ENCODE measurements at regions not wholly inside any gene's neighbourhood (a gene's known extent, or its start where the extent isn't known, plus 50 kb on each side); places are given as distances from the start of the nearest gene placed in this dataset.
A peak's percentile ranks its signal among the peaks of the same experiment; 100 is the strongest.

DNA sequence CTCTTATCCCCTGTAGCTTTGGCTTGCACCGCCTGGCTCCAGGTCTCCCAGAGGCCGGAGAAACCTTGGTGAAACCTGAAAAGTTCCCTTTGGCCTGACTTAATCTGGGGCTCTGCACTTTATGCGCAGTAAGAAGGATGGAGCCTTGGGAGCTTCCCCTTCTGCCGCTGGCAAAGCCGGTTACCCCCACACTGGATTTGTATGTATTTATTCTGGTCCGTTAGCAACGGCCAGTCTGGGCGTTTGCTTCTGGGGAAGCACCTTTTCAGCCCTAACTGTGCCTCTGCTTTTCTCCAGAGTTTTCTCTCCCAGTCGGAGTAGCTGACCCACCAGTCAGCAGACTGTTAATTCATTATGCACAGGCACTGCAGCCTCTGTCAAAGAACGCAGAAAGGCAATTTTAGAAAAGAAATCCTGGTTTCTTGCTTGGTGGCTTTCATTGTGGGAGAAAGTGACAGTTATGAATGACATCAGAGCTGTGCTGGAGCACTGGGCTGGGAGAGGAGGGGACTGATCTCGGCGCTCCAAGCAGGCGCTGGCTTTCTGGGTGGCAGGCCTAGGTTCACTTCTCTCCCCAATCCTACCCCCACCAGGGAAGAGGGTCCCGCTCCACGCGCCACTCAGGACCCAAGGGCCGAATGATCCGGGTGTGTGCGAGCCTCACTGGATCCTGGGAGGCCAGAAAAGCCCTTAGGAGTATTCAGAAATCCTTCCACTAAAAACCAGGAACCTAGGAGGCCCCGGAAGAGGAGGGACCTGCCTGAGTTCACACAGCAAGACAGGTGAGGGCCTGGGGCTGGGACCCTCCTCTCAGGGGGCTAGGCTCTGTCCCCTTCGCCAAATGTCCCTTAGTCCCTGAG is 70.2 kb downstream of the RTL6 start:
- Mint-ChIP-seq H3K4me3 (no peak overlapping the region), H3K4me1 (no peaks in the 10 kb centered on the region), H3K36me3 (no peaks in the 10 kb centered on the region), H3K27ac (no peak overlapping the region), H3K9me3 (peaks cover 0 to 2% (median 0%) of the 10 kb centered on the region in 8 donors), H3K27me3 (peaks cover 4% of the 10 kb centered on the region in 2 donors)
- H3K4me1 ChIP-seq (ENCODE audit: insufficient read depth, low read length): no peaks in the 10 kb centered on the region
- no peaks in the 10 kb centered on the region for H3K36me3 ChIP-seq (ENCODE audit: insufficient read depth, low read length)
- intact Hi-C loops (cut with micrococcal nuclease): no loop called here
- ChIA-PET CTCF (ENCODE audit: partially characterized antibody) (no interaction called here), POLR2A (ENCODE audit: partially characterized antibody) (no interaction called here)
- H3K4me3 ChIP-seq (ENCODE audit: low read length in 2 of 2): no peak overlapping the region
- no peaks in the 10 kb centered on the region for H3K27me3 ChIP-seq (ENCODE audit: insufficient read depth, low read length)
- no peaks in the 10 kb centered on the region for H3K9me3 ChIP-seq (ENCODE audit: control insufficient read depth in 1 of 2, low read length in 2 of 2)
- H3K27ac ChIP-seq (ENCODE audit: low read depth, low read length): no peak overlapping the region
- no peak for DNase-seq

DNA sequence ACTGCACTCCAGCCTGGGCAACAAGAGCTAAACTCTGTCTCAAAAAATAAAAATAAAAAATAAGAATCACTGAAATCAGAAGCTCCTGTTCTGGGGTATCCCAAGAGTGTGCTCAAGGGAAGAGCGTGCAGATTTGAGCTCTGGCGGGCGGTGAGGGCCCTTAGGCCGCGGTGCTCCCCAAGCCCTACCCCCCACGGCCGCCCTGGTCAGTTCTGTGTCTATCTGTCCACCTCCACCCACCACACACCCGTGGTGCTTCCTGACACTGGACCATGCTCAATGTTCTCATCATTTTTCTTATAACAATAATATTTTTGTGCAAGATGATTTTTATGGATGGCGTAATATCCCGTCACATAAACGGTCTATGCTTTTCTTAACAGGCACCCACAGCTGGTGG is 71.1 kb downstream of the RTL6 start:
- ChIA-PET POLR2A (ENCODE audit: partially characterized antibody) (no interaction called here), CTCF (ENCODE audit: partially characterized antibody) (no interaction called here)
- no peak for DNase-seq
- Histone ChIP-seq H3K4me3 (ENCODE audit: low read length in 2 of 2) (no peak overlapping the region), H3K27me3 (ENCODE audit: insufficient read depth, low read length) (no peaks in the 10 kb centered on the region), H3K27ac (ENCODE audit: low read depth, low read length) (no peak overlapping the region), H3K36me3 (ENCODE audit: insufficient read depth, low read length) (no peaks in the 10 kb centered on the region), H3K4me1 (ENCODE audit: insufficient read depth, low read length) (no peaks in the 10 kb centered on the region), H3K9me3 (ENCODE audit: control insufficient read depth in 1 of 2, low read length in 2 of 2) (no peaks in the 10 kb centered on the region)
- no peak overlapping the region for H3K27ac Mint-ChIP-seq
- intact Hi-C loops (cut with micrococcal nuclease): no loop called here
- H3K9me3 Mint-ChIP-seq: peaks cover 0 to 6% (median 0%) of the 10 kb centered on the region in 8 donors
- H3K4me1 Mint-ChIP-seq: no peaks in the 10 kb centered on the region
- H3K27me3 Mint-ChIP-seq: peaks cover 6 to 9% of the 10 kb centered on the region in 2 donors
- no peaks in the 10 kb centered on the region for H3K36me3 Mint-ChIP-seq
- no peak overlapping the region for H3K4me3 Mint-ChIP-seq

DNA sequence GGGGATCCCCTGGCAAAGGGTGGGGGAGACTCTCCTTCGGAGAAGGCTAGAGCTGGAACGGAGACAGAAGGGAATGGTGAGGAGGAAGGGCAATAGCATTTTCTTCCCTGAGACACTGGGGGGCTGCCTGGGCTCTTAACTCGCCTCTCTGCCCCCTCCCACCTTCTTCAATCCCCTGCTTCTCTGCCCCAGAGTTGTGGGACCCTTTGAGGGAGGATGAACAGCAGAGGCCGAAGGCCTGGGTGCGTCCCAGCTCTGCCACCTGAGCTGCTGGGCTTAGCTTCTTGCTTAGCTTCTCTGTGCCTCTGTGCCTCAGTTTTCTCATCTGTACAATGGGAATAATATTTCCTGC is 72.4 kb downstream of the RTL6 start:
- Histone ChIP-seq H3K36me3 (ENCODE audit: insufficient read depth, low read length) (no peaks in the 10 kb centered on the region), H3K4me1 (ENCODE audit: insufficient read depth, low read length) (no peaks in the 10 kb centered on the region), H3K4me3 (ENCODE audit: low read length in 2 of 2) (no peak overlapping the region), H3K27ac (ENCODE audit: low read depth, low read length) (no peak overlapping the region), H3K27me3 (ENCODE audit: insufficient read depth, low read length) (no peaks in the 10 kb centered on the region), H3K9me3 (ENCODE audit: control insufficient read depth in 1 of 2, low read length in 2 of 2) (no peaks in the 10 kb centered on the region)
- ChIA-PET POLR2A (ENCODE audit: partially characterized antibody) (no interaction called here), CTCF (ENCODE audit: partially characterized antibody) (no interaction called here)
- Mint-ChIP-seq H3K27ac (no peak overlapping the region), H3K27me3 (peaks cover 6 to 10% of the 10 kb centered on the region in 2 donors), H3K36me3 (no peaks in the 10 kb centered on the region), H3K9me3 (peaks cover 0 to 11% (median 6%) of the 10 kb centered on the region in 8 donors), H3K4me1 (no peaks in the 10 kb centered on the region), H3K4me3 (no peak overlapping the region)
- DNase-seq: no peak
- intact Hi-C loops (cut with micrococcal nuclease): no loop called here

DNA sequence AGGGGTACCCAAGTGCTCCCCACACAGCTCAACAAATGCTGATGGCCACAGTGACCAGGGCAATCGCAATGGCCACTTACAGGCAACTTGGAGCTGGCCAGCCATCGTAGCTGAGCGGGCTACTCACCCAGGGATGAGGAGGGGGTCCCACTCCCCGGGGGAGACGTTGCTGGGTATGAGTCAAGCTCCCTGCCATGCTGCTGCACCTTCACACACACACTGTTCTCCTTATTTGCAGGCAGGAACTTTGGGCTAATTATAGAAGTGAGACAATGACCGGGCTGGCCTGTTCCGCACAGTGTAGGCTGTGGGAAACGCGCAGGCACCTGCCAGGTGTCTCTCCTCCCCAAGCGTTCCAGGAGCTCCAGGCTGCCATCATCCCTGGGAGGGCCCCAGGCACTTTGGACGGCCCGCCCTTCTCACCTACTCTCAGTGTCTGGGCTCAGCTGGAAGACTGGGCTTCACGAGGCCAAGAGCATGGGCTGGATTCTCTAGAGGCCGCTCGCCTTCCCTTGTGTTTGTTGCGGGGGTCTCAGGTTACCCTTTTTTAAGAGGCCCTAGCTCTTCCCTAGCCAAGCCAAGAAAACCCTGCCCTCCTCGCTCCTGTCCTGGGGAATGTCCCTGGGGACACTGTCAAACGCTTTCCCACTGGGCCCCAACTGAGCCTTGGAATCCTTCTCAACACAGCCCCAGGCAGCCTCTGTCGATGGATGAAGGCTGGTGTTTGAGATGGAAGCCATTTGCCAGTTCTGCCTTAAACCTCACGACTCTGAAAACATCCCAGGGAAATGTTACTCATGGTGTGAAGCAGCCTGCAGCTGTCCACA is 73.0 kb downstream of the RTL6 start:
- H3K27ac ChIP-seq (ENCODE audit: low read depth, low read length): no peak overlapping the region
- peaks cover 6 to 11% of the 10 kb centered on the region in 2 donors for H3K27me3 Mint-ChIP-seq
- intact Hi-C loops (cut with micrococcal nuclease): no loop called here
- no peaks in the 10 kb centered on the region for H3K36me3 ChIP-seq (ENCODE audit: insufficient read depth, low read length)
- ChIA-PET CTCF (ENCODE audit: partially characterized antibody) (interaction anchor here (0.9 to 1.0 kb wide), 2 partner anchors 8 to 24 kb away, joined by 3 read pairs; no protein-coding TSS in a partner anchor), POLR2A (ENCODE audit: partially characterized antibody) (no interaction called here)
- no peaks in the 10 kb centered on the region for H3K27me3 ChIP-seq (ENCODE audit: insufficient read depth, low read length)
- no peak overlapping the region for H3K4me3 Mint-ChIP-seq
- H3K9me3 ChIP-seq (ENCODE audit: control insufficient read depth in 1 of 2, low read length in 2 of 2): peaks cover 0 to 2% of the 10 kb centered on the region in 2 donors
- DNase-seq: no peak
- H3K4me3 ChIP-seq (ENCODE audit: low read length in 2 of 2): no peak overlapping the region
- no peak overlapping the region for H3K27ac Mint-ChIP-seq
- peaks cover 0 to 16% (median 10%) of the 10 kb centered on the region in 8 donors for H3K9me3 Mint-ChIP-seq
- H3K36me3 Mint-ChIP-seq: no peaks in the 10 kb centered on the region
- H3K4me1 ChIP-seq (ENCODE audit: insufficient read depth, low read length): no peaks in the 10 kb centered on the region
- no peaks in the 10 kb centered on the region for H3K4me1 Mint-ChIP-seq

DNA sequence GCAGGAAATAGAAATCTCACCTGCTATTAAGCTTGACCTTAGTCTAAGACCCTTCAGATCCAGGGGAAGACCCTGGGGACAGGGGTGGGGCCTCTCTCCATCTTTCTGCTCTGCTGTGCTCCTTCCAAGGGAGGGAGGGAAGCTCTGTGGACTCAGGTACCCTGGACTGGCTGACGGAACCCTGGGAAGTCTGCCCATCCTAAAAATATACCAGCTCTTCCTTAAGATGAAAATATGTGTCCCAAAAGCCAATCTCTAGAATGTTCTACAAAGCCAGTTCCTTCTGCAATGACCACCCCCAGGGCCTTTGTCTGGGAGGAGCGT is 73.7 kb downstream of the RTL6 start:
- intact Hi-C loops (cut with micrococcal nuclease): no loop called here
- no peak overlapping the region for H3K4me3 Mint-ChIP-seq
- ChIA-PET CTCF (ENCODE audit: partially characterized antibody) (interaction anchor here (0.9 to 1.0 kb wide), 2 partner anchors 8 to 23 kb away, joined by 3 read pairs; no protein-coding TSS in a partner anchor), POLR2A (ENCODE audit: partially characterized antibody) (no interaction called here)
- no peaks in the 10 kb centered on the region for H3K36me3 ChIP-seq (ENCODE audit: insufficient read depth, low read length)
- H3K4me1 ChIP-seq (ENCODE audit: insufficient read depth, low read length): no peaks in the 10 kb centered on the region
- no peak overlapping the region for H3K27ac Mint-ChIP-seq
- peaks cover 2 to 6% of the 10 kb centered on the region in 2 donors for H3K36me3 Mint-ChIP-seq
- H3K27ac ChIP-seq (ENCODE audit: low read depth, low read length): no peak overlapping the region
- H3K9me3 Mint-ChIP-seq: peaks cover 0 to 23% (median 18%) of the 10 kb centered on the region in 8 donors
- H3K9me3 ChIP-seq (ENCODE audit: control insufficient read depth in 1 of 2, low read length in 2 of 2): peaks cover 0 to 4% of the 10 kb centered on the region in 2 donors
- peaks cover 5 to 17% of the 10 kb centered on the region in 2 donors for H3K27me3 Mint-ChIP-seq
- H3K27me3 ChIP-seq (ENCODE audit: insufficient read depth, low read length): no peaks in the 10 kb centered on the region
- H3K4me1 Mint-ChIP-seq: no peaks in the 10 kb centered on the region
- no peak for DNase-seq
- no peak overlapping the region for H3K4me3 ChIP-seq (ENCODE audit: low read length in 2 of 2)

DNA sequence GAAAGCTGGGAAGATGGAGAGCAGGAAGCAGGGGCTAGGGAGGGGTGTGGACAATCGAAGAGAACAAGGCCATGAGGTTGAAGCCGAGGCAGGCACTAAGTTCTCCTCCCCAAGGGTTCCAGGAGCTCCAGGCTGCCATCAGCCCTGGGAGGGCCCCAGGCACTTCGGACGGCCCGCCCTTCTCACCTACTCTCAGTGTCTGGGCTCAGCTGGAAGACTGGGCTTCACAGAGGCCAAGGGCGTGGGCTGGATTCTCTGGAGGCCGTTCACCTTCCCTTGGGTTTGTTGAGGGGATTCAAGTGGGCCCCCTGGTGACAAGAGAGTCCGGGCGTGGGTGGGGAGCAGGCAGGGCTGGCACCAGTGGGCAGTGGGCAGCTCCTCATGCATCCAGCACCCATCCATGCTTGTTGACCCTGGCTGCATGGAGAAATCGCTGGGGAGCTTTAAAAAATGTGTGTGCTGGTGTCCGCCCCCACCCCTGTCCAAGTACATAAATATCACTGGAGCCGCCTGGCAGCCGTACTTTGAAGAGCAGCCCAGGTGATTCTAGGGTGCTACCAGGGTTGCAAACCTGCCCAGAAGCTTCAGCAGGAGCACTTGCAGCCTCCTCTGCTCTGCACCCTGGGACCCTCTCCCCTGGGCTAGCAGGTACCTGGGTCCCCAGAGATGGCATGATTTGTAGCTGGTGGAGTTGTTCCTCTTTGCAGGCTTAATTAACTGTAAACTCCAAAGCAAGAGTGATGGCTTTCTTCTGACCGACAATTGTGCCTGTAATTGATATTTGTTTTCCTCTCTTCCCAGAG is 74.3 kb downstream of the RTL6 start:
- H3K4me3 ChIP-seq (ENCODE audit: low read length in 2 of 2): no peak overlapping the region
- ChIA-PET CTCF (ENCODE audit: partially characterized antibody) (interaction anchor here (0.9 to 1.0 kb wide), 2 partner anchors 9 to 23 kb away, joined by 3 read pairs; no protein-coding TSS in a partner anchor), POLR2A (ENCODE audit: partially characterized antibody) (no interaction called here)
- no peaks in the 10 kb centered on the region for H3K4me1 ChIP-seq (ENCODE audit: insufficient read depth, low read length)
- intact Hi-C loops (cut with micrococcal nuclease): no loop called here
- peak overlapping the region in 1 of 7 donors; percentile 30 for H3K27ac Mint-ChIP-seq
- H3K36me3 ChIP-seq (ENCODE audit: insufficient read depth, low read length): no peaks in the 10 kb centered on the region
- peaks cover 0 to 28% (median 22%) of the 10 kb centered on the region in 8 donors for H3K9me3 Mint-ChIP-seq
- no peak overlapping the region for H3K27ac ChIP-seq (ENCODE audit: low read depth, low read length)
- H3K27me3 ChIP-seq (ENCODE audit: insufficient read depth, low read length): no peaks in the 10 kb centered on the region
- H3K4me3 Mint-ChIP-seq: no peak overlapping the region
- peaks cover 0 to 4% of the 10 kb centered on the region in 2 donors for H3K9me3 ChIP-seq (ENCODE audit: control insufficient read depth in 1 of 2, low read length in 2 of 2)
- H3K36me3 Mint-ChIP-seq: peaks cover 2 to 6% of the 10 kb centered on the region in 2 donors
- peaks cover 5 to 17% of the 10 kb centered on the region in 2 donors for H3K27me3 Mint-ChIP-seq
- no peak for DNase-seq
- H3K4me1 Mint-ChIP-seq: no peaks in the 10 kb centered on the region

Data from CD4-positive, alpha-beta memory T cell (primary cell).